Caco-2 (cell line): ENCODE measurements at regions not wholly inside any gene's neighbourhood (a gene's known extent, or its start where the extent isn't known, plus 50 kb on each side); places are given as distances from the start of the nearest gene placed in this dataset.

ENCODE experiments used
- BruUV-seq: library from RNA; stranded (reverse); fragments of 400-500 nt; replicated peaks from 2 replicates; lab custom pipeline; 2021; lab: Mats Ljungman, UMichigan
- CTCF ChIA-PET: fragments of 300-600 bp; sonication (Branson Sonifier 250); formaldehyde crosslinking; loops from one replicate; lab custom pipeline; 2022; ENCODE audit warnings: antibody characterized with exemption; lab: Charles Lee
- POLR2A ChIA-PET: fragments of 300-600 bp; sonication (Branson Sonifier 250); formaldehyde crosslinking; loops from one replicate; lab custom pipeline; 2022; ENCODE audit warnings: antibody characterized with exemption; lab: Charles Lee
- DNase-seq, 2 experiments: peaks; one replicate each; pipeline versions ENCODE4 v3.0.0 to v3.0.0-alpha.2; 2020 to 2022
- H3K27me3 ChIP-seq: replicated peaks from 2 replicates; pipeline ENCODE4 v1.6.0; 2011; ENCODE audit warnings: low read length; ENCODE audit not compliant: control insufficient read depth, insufficient read depth
- H3K36me3 ChIP-seq: 2 replicates; pipeline ENCODE4 v1.5.1; 2011; ENCODE audit warnings: low read length; ENCODE audit not compliant: control insufficient read depth, insufficient read depth
- H3K4me1 ChIP-seq: fragments of 250-450 bp; sonication (Bioruptor Pico); 2 replicates; pipeline ENCODE4 v1.5.1; 2020; ENCODE audit warnings: mild to moderate bottlenecking
- H3K4me3 ChIP-seq: 2 replicates; pipeline ENCODE4 v1.5.1; 2011; ENCODE audit warnings: low read depth, mild to moderate bottlenecking, control low read depth, low read length
- H3K9me3 ChIP-seq: fragments of 250-450 bp; sonication (Bioruptor Pico); 2 replicates; pipeline ENCODE4 v1.5.1; 2020; ENCODE audit warnings: mild to moderate bottlenecking, moderate library complexity
- H3K27ac Mint-ChIP-seq: one replicate; pipeline ENCODE4 v1.8.0; 2022; ENCODE audit warnings: mixed read lengths; ENCODE audit not compliant: unreplicated experiment
- H3K27me3 Mint-ChIP-seq: one replicate; pipeline ENCODE4 v1.8.0; 2022; ENCODE audit warnings: mixed read lengths; ENCODE audit not compliant: insufficient read depth, unreplicated experiment
- H3K36me3 Mint-ChIP-seq: one replicate; pipeline ENCODE4 v1.8.0; 2022; ENCODE audit warnings: mild to moderate bottlenecking, mixed read lengths; ENCODE audit not compliant: insufficient read depth, unreplicated experiment
- H3K4me1 Mint-ChIP-seq: one replicate; pipeline ENCODE4 v1.8.0; 2022; ENCODE audit warnings: low read depth, mixed read lengths; ENCODE audit not compliant: unreplicated experiment
- H3K4me3 Mint-ChIP-seq: one replicate; pipeline ENCODE4 v1.8.0; 2022; ENCODE audit warnings: mild to moderate bottlenecking, moderate library complexity, mixed read lengths; ENCODE audit not compliant: unreplicated experiment
- H3K9me3 Mint-ChIP-seq: one replicate; pipeline ENCODE4 v1.8.0; 2022; ENCODE audit warnings: mixed read lengths; ENCODE audit not compliant: unreplicated experiment
- intact Hi-C: fragments of 100-400 bp; cut with micrococcal nuclease; formaldehyde crosslinking; loops from one replicate; pipeline ENCODE4 v1.10.0; 2022; ENCODE audit not compliant: unreplicated experiment
- TF ChIP-seq, protein P1 (sequence below), 2 experiments: fragments of 200-600 bp in 1 of 2; IDR thresholded peaks; 1 replicate in 1 of 2; 2 replicates in 1 of 2; pipeline versions ENCODE4 v1.5.1 to v1.8.0; 2011 to 2022; ENCODE audit warnings: antibody characterized with exemption in 1 of 2, control low read depth in 1 of 2, inconsistent platforms in 1 of 2, low read depth in 1 of 2, low read length in 1 of 2, mild to moderate bottlenecking in 1 of 2, moderate library complexity in 1 of 2; ENCODE audit not compliant: insufficient read depth in 1 of 2, severe bottlenecking in 1 of 2, unreplicated experiment in 1 of 2

GRCh38 chr9:129500863-129501770 lies 119.8 kb downstream of the C9orf50 start:
- H3K9me3 Mint-ChIP-seq: no peaks in the 10 kb centered on the region
- H3K4me3 ChIP-seq: no peak overlapping the region
- DNase-seq: no peak
- peaks cover 32% of the 10 kb centered on the region for H3K36me3 Mint-ChIP-seq
- H3K27me3 Mint-ChIP-seq: no peaks in the 10 kb centered on the region
- POLR2A ChIA-PET: no interaction called here
- TF ChIP-seq, protein P1, sequence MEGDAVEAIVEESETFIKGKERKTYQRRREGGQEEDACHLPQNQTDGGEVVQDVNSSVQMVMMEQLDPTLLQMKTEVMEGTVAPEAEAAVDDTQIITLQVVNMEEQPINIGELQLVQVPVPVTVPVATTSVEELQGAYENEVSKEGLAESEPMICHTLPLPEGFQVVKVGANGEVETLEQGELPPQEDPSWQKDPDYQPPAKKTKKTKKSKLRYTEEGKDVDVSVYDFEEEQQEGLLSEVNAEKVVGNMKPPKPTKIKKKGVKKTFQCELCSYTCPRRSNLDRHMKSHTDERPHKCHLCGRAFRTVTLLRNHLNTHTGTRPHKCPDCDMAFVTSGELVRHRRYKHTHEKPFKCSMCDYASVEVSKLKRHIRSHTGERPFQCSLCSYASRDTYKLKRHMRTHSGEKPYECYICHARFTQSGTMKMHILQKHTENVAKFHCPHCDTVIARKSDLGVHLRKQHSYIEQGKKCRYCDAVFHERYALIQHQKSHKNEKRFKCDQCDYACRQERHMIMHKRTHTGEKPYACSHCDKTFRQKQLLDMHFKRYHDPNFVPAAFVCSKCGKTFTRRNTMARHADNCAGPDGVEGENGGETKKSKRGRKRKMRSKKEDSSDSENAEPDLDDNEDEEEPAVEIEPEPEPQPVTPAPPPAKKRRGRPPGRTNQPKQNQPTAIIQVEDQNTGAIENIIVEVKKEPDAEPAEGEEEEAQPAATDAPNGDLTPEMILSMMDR (IDR thresholded peaks at IDR 0.05; ENCODE audit: insufficient read depth in 1 of 2, low read depth in 1 of 2, low read length in 1 of 2, severe bottlenecking in 1 of 2, unreplicated experiment in 1 of 2): no peak
- H3K4me1 Mint-ChIP-seq: peaks cover 28% of the 10 kb centered on the region
- intact Hi-C loops: no loop called here
- peaks cover 27% of the 10 kb centered on the region for H3K4me1 ChIP-seq
- BruUV-seq: no TSS peak
- no peaks in the 10 kb centered on the region for H3K27me3 ChIP-seq
- H3K27ac Mint-ChIP-seq: peak overlapping the region; percentile 33
- H3K9me3 ChIP-seq: no peaks in the 10 kb centered on the region
- CTCF ChIA-PET: interaction anchor here (0.6 kb wide), 1 partner anchor 1191 kb away, joined by 4 read pairs; no protein-coding TSS in a partner anchor
- no peaks in the 10 kb centered on the region for H3K36me3 ChIP-seq
- no peak overlapping the region for H3K4me3 Mint-ChIP-seq

DNA sequence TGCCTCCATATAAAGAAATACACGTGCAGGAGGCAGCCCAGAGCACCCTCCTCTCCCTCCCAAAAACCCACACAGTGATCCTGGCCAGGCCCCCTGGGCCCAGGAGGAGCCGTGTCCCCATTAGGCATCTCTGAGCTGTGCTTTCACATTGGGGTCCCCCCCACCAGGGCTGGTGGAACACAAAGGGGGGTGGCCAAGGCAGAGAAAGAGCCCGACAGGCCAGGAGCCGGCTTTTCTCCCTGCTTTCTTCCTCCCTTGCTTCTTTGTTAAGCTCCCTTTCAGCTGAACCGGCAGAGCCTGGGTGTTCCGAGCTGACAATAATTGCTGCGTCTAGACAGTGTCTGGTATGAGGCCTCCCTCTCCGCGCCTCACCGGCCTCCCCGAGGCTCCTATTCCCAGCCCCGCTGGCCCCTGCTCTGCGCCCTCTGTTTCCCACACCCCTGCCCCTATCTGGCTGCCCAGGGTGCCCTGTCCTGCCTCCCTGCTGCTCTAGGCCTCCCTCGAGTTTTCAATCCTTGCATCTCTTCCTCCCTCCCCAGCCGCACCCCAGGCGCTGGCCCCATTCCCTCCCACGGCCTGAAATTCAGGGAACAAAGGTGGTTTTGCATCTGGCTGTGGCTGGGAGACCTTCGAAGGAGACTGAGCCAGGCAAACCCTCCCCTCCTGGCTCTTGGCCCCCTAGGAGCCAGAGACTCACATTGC lies 120.6 kb downstream of the C9orf50 start:
- Histone ChIP-seq H3K27me3 (no peaks in the 10 kb centered on the region), H3K36me3 (no peaks in the 10 kb centered on the region), H3K4me3 (no peak overlapping the region), H3K9me3 (no peaks in the 10 kb centered on the region), H3K4me1 (peaks cover 33% of the 10 kb centered on the region)
- Mint-ChIP-seq H3K9me3 (no peaks in the 10 kb centered on the region), H3K27ac (peak overlapping the region; percentile 33), H3K4me3 (no peak overlapping the region), H3K4me1 (peaks cover 30% of the 10 kb centered on the region), H3K27me3 (no peaks in the 10 kb centered on the region), H3K36me3 (peaks cover 39% of the 10 kb centered on the region)
- TF ChIP-seq, protein P1 (IDR thresholded peaks at IDR 0.05; ENCODE audit: insufficient read depth in 1 of 2, low read depth in 1 of 2, low read length in 1 of 2, severe bottlenecking in 1 of 2, unreplicated experiment in 1 of 2): no peak
- intact Hi-C loops: no loop called here
- DNase-seq: no peak
- ChIA-PET POLR2A (interaction anchor here (0.6 kb wide), 1 partner anchor 11 kb away, joined by 5 read pairs; no protein-coding TSS in a partner anchor), CTCF (interaction anchor here (0.6 kb wide), 1 partner anchor 1192 kb away, joined by 4 read pairs; no protein-coding TSS in a partner anchor)
- BruUV-seq: no TSS peak
